HG03095 (cell line): ENCODE measurements at regions not wholly inside any gene's neighbourhood (a gene's known extent, or its start where the extent isn't known, plus 50 kb on each side); places are given as distances from the start of the nearest gene placed in this dataset.

ENCODE experiments used
- ATAC-seq: cut with Tn5 transposase; IDR thresholded peaks from one replicate; pipeline ENCODE4 v1.9.1; 2021; ENCODE audit warnings: moderate library complexity; ENCODE audit not compliant: unreplicated experiment

- ATAC-seq: no peak
Measured at GRCh38 chr3:117964814-117965213, 1069.8 kb downstream of the IGSF11 start.

GRCh38 chr3:117977504-117978228 lies 1057.0 kb downstream of the IGSF11 start:
- ATAC-seq: no peak

- no peak for ATAC-seq
Measured at GRCh38 chr3:117979466-117979865, 1055.2 kb downstream of the IGSF11 start.

- no peak for ATAC-seq
Measured at GRCh38 chr3:117987256-117987655, 1047.4 kb downstream of the IGSF11 start.

GRCh38 chr3:117989982-117990381 lies 1044.7 kb downstream of the IGSF11 start:
- ATAC-seq: no peak

GRCh38 chr3:117990627-117991026 lies 1044.0 kb downstream of the IGSF11 start:
- ATAC-seq: no peak

- ATAC-seq: no peak
Measured at GRCh38 chr3:117995842-117996437, 1038.7 kb downstream of the IGSF11 start.

GRCh38 chr3:117997201-117998049 lies 1037.2 kb downstream of the IGSF11 start:
- peak; percentile 97 for ATAC-seq

GRCh38 chr3:117998071-117998470 lies 1036.6 kb downstream of the IGSF11 start:
- no peak for ATAC-seq

- no peak for ATAC-seq
Measured at GRCh38 chr3:118000219-118000618, 1034.4 kb downstream of the IGSF11 start.

- ATAC-seq: no peak
Measured at GRCh38 chr3:118001380-118001779, 1033.3 kb downstream of the IGSF11 start.

- ATAC-seq: no peak
Measured at GRCh38 chr3:118011910-118012309, 1022.7 kb downstream of the IGSF11 start.

- no peak for ATAC-seq
Measured at GRCh38 chr3:118029049-118029448, 1005.6 kb downstream of the IGSF11 start.

- ATAC-seq: no peak
Measured at GRCh38 chr3:118036215-118036614, 998.4 kb downstream of the IGSF11 start.

- ATAC-seq: no peak
Measured at GRCh38 chr3:118055381-118055780, 979.3 kb downstream of the IGSF11 start.

- no peak for ATAC-seq
Measured at GRCh38 chr3:118057086-118057485, 977.6 kb downstream of the IGSF11 start.

GRCh38 chr3:118059096-118059495 lies 975.5 kb downstream of the IGSF11 start:
- ATAC-seq: no peak

- no peak for ATAC-seq
Measured at GRCh38 chr3:118067439-118067838, 967.2 kb downstream of the IGSF11 start.

- no peak for ATAC-seq
Measured at GRCh38 chr3:118075873-118076272, 958.8 kb downstream of the IGSF11 start.

- no peak for ATAC-seq
Measured at GRCh38 chr3:118077332-118077731, 957.3 kb downstream of the IGSF11 start.

- no peak for ATAC-seq
Measured at GRCh38 chr3:118080889-118081288, 953.8 kb downstream of the IGSF11 start.

- ATAC-seq: no peak
Measured at GRCh38 chr3:118088696-118089095, 946.0 kb downstream of the IGSF11 start.
